Astrocyte (in vitro differentiated cells and primary cell): ENCODE measurements at regions not wholly inside any gene's neighbourhood (a gene's known extent, or its start where the extent isn't known, plus 50 kb on each side); places are given as distances from the start of the nearest gene placed in this dataset.

Experiments used
- CTCF ChIP-seq: IDR thresholded peaks from 2 replicates; pipeline ENCODE4 v1.5.1; 2011; ENCODE audit warnings: low read depth, mild to moderate bottlenecking, inconsistent platforms, low read length, moderate library complexity; ENCODE audit not compliant: insufficient read depth
- EZH2 ChIP-seq: IDR thresholded peaks from 2 replicates; pipeline ENCODE4 v1.6.1; 2012; ENCODE audit warnings: mild to moderate bottlenecking, low read length, inconsistent platforms; ENCODE audit not compliant: insufficient read depth

- TF ChIP-seq CTCF (no peak), EZH2 (no peak)
Observed at GRCh38 chr11:95307286-95307685, 76.3 kb upstream of the SESN3 start.
